ENCODE measurements at regions not wholly inside any gene's neighbourhood (a gene's known extent, or its start where the extent isn't known, plus 50 kb on each side); places are given as distances from the start of the nearest gene placed in this dataset.

GRCh38 chr3:75014008-75014407 lies 399.5 kb upstream of the CNTN3 start:
- no peak for TF ChIP-seq CTCF (IDR thresholded peaks at IDR 0.05)
- no peak for TF ChIP-seq JUND (IDR thresholded peaks at IDR 0.05)
- no peak for TF ChIP-seq RXRA (IDR thresholded peaks at IDR 0.05; ENCODE audit: borderline replicate concordance, low read depth)
- TF ChIP-seq POLR2AphosphoS5 (IDR thresholded peaks at IDR 0.05; ENCODE audit: low read depth, low read length), result no peak
- no peak for TF ChIP-seq MAX (IDR thresholded peaks at IDR 0.05; ENCODE audit: low read depth)
- TF ChIP-seq GATA2 (CRISPR knock-in tag; IDR thresholded peaks at IDR 0.05), result no peak
- TF ChIP-seq TCF12 (IDR thresholded peaks at IDR 0.05), result no peak
- no peak for TF ChIP-seq USF2 (IDR thresholded peaks at IDR 0.05; ENCODE audit: borderline replicate concordance, low read depth, low read length)
- no peak for TF ChIP-seq EP300 (IDR thresholded peaks at IDR 0.05; ENCODE audit: borderline replicate concordance in 1 of 2, low read depth in 1 of 2, low read length in 1 of 2)
- no peak for TF ChIP-seq TAF1 (IDR thresholded peaks at IDR 0.05; ENCODE audit: borderline replicate concordance, low read depth, low read length)
- TF ChIP-seq TEAD4 (IDR thresholded peaks at IDR 0.05; ENCODE audit: borderline replicate concordance, insufficient read depth), result no peak
